ENCODE measurements at regions not wholly inside any gene's neighbourhood (a gene's known extent, or its start where the extent isn't known, plus 50 kb on each side); places are given as distances from the start of the nearest gene placed in this dataset.
"Not testable (repeated sequence)": the region's sequence is repeated elsewhere in the genome, so short reads cannot be mapped to it uniquely, and the experiment has no call there.

DNA sequence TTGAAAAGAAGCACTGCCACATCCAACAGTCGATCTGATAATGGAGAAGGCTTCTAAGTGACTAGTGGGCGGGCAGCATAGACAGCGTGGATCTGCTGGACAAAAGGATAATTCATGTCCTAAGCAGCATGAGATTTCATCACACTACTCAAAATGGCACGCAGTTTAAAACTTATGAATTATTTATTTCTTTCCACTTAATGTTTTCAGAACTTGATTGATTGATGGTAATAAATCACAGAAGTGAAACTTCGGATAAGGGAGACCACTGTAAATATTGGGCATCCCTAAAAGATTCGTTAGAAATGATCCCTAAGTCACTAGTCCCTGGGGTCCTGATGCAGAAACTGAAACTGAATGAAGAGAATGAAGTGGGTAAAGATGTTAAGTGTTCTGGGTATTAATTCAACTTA lies 93.0 kb upstream of the ANK2 start:
- no peak overlapping the region for H3K4me3 ChIP-seq (ENCODE audit: low read length)
- no peak for TF ChIP-seq CTCF (IDR thresholded peaks at IDR 0.05; ENCODE audit: insufficient read depth, low read depth, low read length, missing control alignments)
- DNase-seq (ENCODE audit: low read depth), result no peak

GRCh38 chr4:112957764-112958163 lies 91.7 kb upstream of the ANK2 start:
- DNase-seq (ENCODE audit: low read depth); H3K4me3 ChIP-seq (ENCODE audit: low read length): not testable (repeated sequence)

DNA sequence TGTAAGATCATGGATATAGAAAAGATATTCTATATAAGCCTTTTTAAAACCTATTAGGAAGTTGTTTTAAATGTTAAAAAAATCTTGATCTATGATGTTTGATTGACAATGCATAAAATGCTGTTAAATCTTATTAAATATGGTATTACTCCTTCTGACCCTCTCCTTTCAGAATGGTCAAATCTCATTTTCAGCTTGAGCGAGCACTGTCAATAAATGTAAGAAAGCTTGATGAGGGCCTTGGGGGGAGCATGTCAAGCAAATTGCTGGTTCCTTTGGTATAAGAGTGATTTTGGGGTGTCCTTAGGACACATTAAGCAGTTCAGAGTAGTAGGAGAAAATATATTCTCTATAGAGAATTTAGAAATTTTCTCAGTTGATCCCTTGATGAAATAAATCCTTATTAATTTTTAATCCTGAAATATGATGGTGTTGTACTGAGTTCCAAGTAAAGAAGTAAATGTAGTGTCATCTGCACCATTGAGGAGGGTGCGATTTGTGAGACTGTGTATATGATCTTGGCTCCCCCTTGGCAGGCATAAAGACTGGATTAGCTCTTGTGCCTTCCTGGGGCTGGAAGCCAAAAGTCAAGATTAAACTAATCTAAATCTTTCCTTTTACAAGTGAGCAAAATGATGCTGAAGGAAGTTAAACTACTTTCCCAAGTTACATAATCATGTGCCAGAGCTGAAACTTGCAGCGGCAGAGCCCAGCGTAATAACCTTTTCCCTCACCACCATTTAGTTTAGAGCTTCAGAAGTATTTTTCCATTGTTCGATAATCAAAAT lies 82.6 kb upstream of the ANK2 start:
- no peak overlapping the region for H3K4me3 ChIP-seq (ENCODE audit: low read length)
- no peak for TF ChIP-seq CTCF (IDR thresholded peaks at IDR 0.05; ENCODE audit: insufficient read depth, low read depth, low read length, missing control alignments)
- no peak for DNase-seq (ENCODE audit: low read depth)

GRCh38 chr4:112968451-112969159 lies 80.8 kb upstream of the ANK2 start:
- no peak for TF ChIP-seq CTCF (IDR thresholded peaks at IDR 0.05; ENCODE audit: insufficient read depth, low read depth, low read length, missing control alignments)
- DNase-seq (ENCODE audit: low read depth), result peak; percentile 33
- no peak overlapping the region for H3K4me3 ChIP-seq (ENCODE audit: low read length)

DNA sequence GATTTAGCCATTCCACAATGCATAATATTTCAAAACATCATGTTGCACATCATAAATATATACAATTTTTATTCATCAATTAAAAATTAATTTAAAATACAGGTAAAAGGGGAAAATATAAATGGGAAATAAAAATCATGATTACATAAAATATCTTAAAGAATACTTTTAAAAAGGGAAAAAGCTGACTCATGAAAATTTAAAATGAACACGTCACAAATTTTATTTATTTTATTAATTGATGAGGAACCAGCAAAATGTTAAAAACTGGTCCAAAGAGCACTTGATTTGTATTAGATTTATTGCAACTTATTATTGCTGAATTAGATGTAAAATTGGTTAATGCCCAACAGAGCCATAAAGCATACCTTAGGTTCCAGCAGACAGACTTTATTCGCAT lies 78.5 kb upstream of the ANK2 start:
- no peak overlapping the region for H3K4me3 ChIP-seq (ENCODE audit: low read length)
- no peak for DNase-seq (ENCODE audit: low read depth)
- no peak for TF ChIP-seq CTCF (IDR thresholded peaks at IDR 0.05; ENCODE audit: insufficient read depth, low read depth, low read length, missing control alignments)

- no peak for DNase-seq (ENCODE audit: low read depth)
- no peak overlapping the region for H3K4me3 ChIP-seq (ENCODE audit: low read length)
- no peak for TF ChIP-seq CTCF (IDR thresholded peaks at IDR 0.05; ENCODE audit: insufficient read depth, low read depth, low read length, missing control alignments)
These were observed 75.7 kb upstream of the ANK2 start for GRCh38 chr4:112973750-112974251.

GRCh38 chr4:112975567-112976355 lies 73.7 kb upstream of the ANK2 start:
- DNase-seq (ENCODE audit: low read depth), result no peak
- no peak for TF ChIP-seq CTCF (IDR thresholded peaks at IDR 0.05; ENCODE audit: insufficient read depth, low read depth, low read length, missing control alignments)
- no peak overlapping the region for H3K4me3 ChIP-seq (ENCODE audit: low read length)
